Activated CD4-positive, alpha-beta T cell treated with anti-CD3 and anti-CD28 coated beads for 36 hours (primary cell): ENCODE measurements at regions not wholly inside any gene's neighbourhood (a gene's known extent, or its start where the extent isn't known, plus 50 kb on each side); places are given as distances from the start of the nearest gene placed in this dataset.

Source experiments
- ATAC-seq: fragments of 200-7000 bp; cut with Tn5 transposase; one replicate; pipeline ENCODE4 v1.10.0; 2021; ENCODE audit warnings: mild to moderate bottlenecking, moderate library complexity
- CTCF ChIA-PET: fragments of 350-600 bp; sonication (Branson Sonifier 250); formaldehyde crosslinking; loops from one replicate; lab custom pipeline; 2021; ENCODE audit warnings: antibody characterized with exemption; lab: Charles Lee
- POLR2A ChIA-PET: fragments of 350-600 bp; sonication (Branson Sonifier 250); formaldehyde crosslinking; loops from one replicate; lab custom pipeline; 2021; ENCODE audit warnings: antibody characterized with exemption, inconsistent platforms; lab: Charles Lee
- DNase-seq: peaks from one replicate; pipeline ENCODE4 v3.0.0-alpha.2; 2020
- H3K27ac Mint-ChIP-seq: one replicate; pipeline ENCODE4 v1.8.0; 2021; ENCODE audit warnings: mixed read lengths
- H3K27me3 Mint-ChIP-seq: one replicate; pipeline ENCODE4 v1.8.0; 2021; ENCODE audit warnings: mixed read lengths
- H3K36me3 Mint-ChIP-seq: one replicate; pipeline ENCODE4 v1.8.0; 2021; ENCODE audit warnings: low read depth, mixed read lengths
- H3K4me1 Mint-ChIP-seq: one replicate; pipeline ENCODE4 v1.8.0; 2021; ENCODE audit warnings: mixed read lengths
- H3K4me3 Mint-ChIP-seq: one replicate; pipeline ENCODE4 v1.8.0; 2021; ENCODE audit warnings: mild to moderate bottlenecking, moderate library complexity, mixed read lengths
- H3K9me3 Mint-ChIP-seq: one replicate; pipeline ENCODE4 v1.8.0; 2021; ENCODE audit warnings: low read depth, mixed read lengths
- intact Hi-C, 2 experiments: fragments of 100-400 bp; cut with DNase I in 1 of 2; cut with micrococcal nuclease in 1 of 2; formaldehyde crosslinking; loops; one replicate each; pipeline versions ENCODE4 v1.14.2 to v1.15.1; 2022 to 2024; cut with DNase I, micrococcal nuclease

DNA sequence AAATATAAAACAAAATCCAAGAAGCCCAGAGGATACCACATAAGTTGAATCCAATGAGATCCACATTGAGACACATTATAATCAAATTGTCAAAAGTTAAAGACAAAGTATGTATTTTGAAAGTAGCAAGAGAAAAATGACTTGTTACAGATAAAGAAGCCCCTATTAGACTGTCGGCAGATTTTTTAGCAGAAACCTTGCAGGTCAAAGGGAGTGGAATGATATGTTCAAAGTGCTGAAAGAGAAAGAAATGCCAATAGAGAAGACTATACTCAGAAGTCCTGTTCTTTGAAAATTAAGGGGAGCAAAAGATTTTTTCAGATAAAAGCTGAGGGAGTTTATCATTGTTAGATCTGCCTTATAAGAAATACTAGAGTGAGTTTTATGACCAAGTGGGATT lies 148.9 kb upstream of the EPHA5 start:
- H3K36me3 Mint-ChIP-seq: no peaks in the 10 kb centered on the region
- ChIA-PET POLR2A (no interaction called here), CTCF (no interaction called here)
- H3K27ac Mint-ChIP-seq: no peak overlapping the region
- no peak overlapping the region for H3K4me3 Mint-ChIP-seq
- DNase-seq (no peak), ATAC-seq (no peak)
- H3K4me1 Mint-ChIP-seq: no peaks in the 10 kb centered on the region
- intact Hi-C loops: no loop called here
- H3K27me3 Mint-ChIP-seq: no peaks in the 10 kb centered on the region
- H3K9me3 Mint-ChIP-seq: peaks cover 17% of the 10 kb centered on the region

DNA sequence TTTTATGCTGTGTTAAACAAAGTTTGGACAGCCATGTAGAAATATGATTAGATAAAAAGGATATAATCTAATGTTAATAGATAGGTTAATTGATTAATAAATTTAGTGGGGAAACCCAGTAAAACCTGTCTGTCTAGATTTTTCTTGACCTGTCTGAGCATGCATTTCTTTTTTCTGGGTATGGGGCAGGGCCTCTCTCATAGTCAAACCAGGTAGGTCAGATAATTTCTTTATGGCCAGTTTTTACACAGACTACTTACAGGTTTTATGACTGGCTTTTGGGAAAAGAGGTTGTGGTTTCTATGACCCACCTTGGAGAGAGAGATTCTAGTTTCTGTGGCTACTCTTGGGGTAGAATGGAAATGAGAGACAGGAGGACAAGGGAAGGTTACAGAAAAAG lies 135.6 kb upstream of the EPHA5 start:
- POLR2A ChIA-PET: no interaction called here
- DNase-seq: no peak
- intact Hi-C loops: no loop called here
- no peak overlapping the region for H3K4me3 Mint-ChIP-seq
- CTCF ChIA-PET: no interaction called here
- H3K36me3 Mint-ChIP-seq: no peaks in the 10 kb centered on the region
- no peaks in the 10 kb centered on the region for H3K27me3 Mint-ChIP-seq
- ATAC-seq: no peak
- peaks cover 2% of the 10 kb centered on the region for H3K9me3 Mint-ChIP-seq
- H3K4me1 Mint-ChIP-seq: no peaks in the 10 kb centered on the region
- H3K27ac Mint-ChIP-seq: no peak overlapping the region

DNA sequence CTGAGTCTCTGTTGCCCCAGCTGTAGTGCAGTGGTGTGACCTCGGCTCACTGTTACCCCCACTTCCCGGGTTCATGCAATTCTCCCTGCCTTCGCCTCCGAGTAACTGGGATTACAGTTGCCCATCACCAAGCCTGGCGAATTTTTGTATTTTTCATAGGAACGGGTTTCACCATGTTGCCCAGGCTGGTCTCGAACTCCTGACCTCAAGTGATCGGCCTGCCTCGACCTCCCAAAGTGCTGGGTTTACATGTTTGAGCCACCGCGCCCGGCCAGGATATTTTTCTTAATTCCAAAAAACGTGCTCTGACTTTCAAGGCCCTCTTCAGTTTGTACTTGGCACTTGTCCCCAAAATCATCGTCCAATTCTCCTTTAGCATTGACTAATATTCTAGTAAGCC lies 129.2 kb upstream of the EPHA5 start:
- ATAC-seq: no peak
- Mint-ChIP-seq H3K27me3 (no peaks in the 10 kb centered on the region), H3K36me3 (no peaks in the 10 kb centered on the region), H3K9me3 (no peaks in the 10 kb centered on the region), H3K27ac (no peak overlapping the region), H3K4me1 (no peaks in the 10 kb centered on the region), H3K4me3 (no peak overlapping the region)
- no peak for DNase-seq
- intact Hi-C loops: loop anchor here in 1 of 2 experiments (5.0 kb wide), 1 partner anchor 743 kb away; no protein-coding TSS in a partner anchor
- ChIA-PET POLR2A (no interaction called here), CTCF (no interaction called here)

DNA sequence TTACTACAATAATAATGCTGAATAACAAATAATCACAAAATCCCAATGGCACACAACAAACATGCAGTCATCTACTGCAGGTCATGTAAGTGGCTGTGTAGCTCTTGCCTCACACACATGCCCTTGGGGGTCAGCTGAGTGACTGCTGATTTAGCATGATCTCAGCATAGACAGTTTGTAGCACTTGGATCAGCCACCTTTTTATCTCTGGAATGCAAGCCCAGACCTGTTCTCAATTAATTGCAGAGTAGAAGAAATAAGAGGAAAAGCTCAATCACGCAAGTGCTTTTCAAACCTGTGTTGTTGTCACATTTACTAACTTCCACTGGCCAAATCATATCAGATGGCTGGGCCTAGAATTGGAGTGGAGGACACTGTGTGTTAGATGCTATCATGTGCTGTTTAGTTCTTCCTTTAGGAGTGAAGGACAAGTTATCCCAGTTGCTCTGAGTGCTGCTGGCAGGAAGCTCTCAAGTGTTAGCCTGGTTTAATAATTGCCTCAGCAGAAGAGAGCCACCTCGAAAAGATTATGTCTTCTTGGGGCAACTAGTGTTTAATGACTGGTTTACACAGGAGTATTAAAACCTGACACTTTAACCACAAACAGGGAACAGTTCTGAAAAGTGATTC lies 128.3 kb upstream of the EPHA5 start:
- no peaks in the 10 kb centered on the region for H3K36me3 Mint-ChIP-seq
- H3K9me3 Mint-ChIP-seq: peaks cover 3% of the 10 kb centered on the region
- ChIA-PET CTCF (no interaction called here), POLR2A (no interaction called here)
- no peak for DNase-seq
- no peaks in the 10 kb centered on the region for H3K4me1 Mint-ChIP-seq
- H3K27ac Mint-ChIP-seq: no peak overlapping the region
- no peak for ATAC-seq
- intact Hi-C loops: loop anchor here in 1 of 2 experiments (5.0 kb wide), 1 partner anchor 744 kb away; no protein-coding TSS in a partner anchor
- H3K27me3 Mint-ChIP-seq: no peaks in the 10 kb centered on the region
- no peak overlapping the region for H3K4me3 Mint-ChIP-seq

DNA sequence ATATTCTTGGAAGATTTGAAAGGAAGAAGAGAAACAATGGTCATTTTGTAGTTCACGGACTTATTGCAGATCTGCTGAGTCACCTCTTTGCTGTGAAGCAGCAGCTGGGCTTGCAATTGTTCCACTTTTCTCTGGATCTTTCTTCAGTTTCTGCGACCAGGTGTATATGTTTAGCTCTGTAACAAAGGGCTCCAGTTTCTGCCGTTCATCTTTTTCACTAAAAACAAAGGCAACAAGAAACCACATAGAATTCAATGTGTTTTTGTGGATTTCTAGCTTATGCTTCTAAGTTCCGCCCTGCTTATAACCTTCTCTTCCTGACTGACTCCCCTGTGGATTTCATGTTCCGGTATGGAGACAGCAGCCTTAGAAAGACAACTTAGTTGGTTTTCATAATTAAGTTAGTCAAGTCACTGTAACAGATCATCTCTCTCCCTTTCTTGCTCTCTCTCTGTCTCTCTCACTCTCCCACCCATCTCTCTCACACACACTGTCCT lies 121.6 kb upstream of the EPHA5 start:
- ATAC-seq: no peak
- Mint-ChIP-seq H3K4me1 (no peaks in the 10 kb centered on the region), H3K27ac (no peak overlapping the region)

DNA sequence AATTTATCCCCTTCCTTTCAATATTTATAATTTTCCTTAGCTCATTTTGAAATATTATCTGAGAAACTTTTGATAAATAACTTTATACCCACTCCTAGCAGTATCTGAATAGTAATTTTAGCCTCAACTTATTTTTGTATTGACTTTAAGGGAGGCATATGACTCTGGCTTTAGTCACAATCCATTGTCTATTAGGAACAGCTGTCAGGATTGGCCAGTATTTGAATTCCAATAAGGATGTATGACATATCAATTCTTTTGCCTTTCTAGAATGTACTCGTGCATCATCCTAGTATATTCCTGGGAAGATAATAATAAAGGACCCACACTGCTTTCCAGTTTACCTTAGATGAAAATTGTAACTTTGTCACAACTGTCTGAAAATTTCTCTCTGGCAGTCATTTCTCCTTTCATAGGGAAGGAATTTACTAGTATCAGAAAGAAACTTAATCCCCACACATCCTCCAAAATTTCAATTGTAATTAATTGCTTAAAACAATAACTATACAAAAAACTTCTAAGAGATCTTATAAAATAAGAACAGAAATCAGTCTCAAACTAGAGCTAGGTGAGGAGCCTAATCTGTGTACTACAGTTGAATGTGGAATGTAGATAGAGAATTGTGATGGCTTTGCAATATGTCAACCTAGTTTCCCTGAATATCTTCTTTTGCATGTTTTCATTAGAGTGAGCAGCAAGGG lies 121.0 kb upstream of the EPHA5 start:
- H3K4me1 Mint-ChIP-seq: no peaks in the 10 kb centered on the region
- intact Hi-C loops: no loop called here
- no peak overlapping the region for H3K4me3 Mint-ChIP-seq
- H3K27me3 Mint-ChIP-seq: no peaks in the 10 kb centered on the region
- POLR2A ChIA-PET: no interaction called here
- DNase-seq: no peak
- CTCF ChIA-PET: no interaction called here
- no peak overlapping the region for H3K27ac Mint-ChIP-seq
- peaks cover 4% of the 10 kb centered on the region for H3K9me3 Mint-ChIP-seq
- no peak for ATAC-seq
- no peaks in the 10 kb centered on the region for H3K36me3 Mint-ChIP-seq

More for the DNA sequence above, 121.6 kb upstream of the EPHA5 start:
- Mint-ChIP-seq H3K36me3 (no peaks in the 10 kb centered on the region), H3K27me3 (no peaks in the 10 kb centered on the region), H3K9me3 (peaks cover 4% of the 10 kb centered on the region), H3K4me3 (no peak overlapping the region)
- intact Hi-C loops: no loop called here
- DNase-seq: no peak
- POLR2A ChIA-PET: no interaction called here
- CTCF ChIA-PET: no interaction called here

DNA sequence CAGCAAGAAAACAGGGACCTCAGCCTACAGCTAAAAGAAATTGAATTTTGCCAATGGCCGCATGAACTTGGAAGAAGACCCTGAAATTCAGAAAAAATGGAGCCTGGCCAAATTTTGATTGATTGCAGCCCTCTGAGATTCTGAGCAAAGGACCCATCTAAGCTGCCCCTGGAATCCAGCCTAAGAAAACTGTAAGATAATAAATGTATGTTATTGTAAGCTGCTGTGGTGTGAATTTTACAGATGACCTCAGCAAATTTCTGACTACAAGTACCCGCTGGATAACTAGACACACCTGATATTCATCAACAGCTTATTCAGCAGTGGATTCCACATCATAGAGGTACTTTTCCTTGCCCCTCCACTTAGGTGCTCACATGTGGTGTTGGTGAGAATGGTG lies 119.5 kb upstream of the EPHA5 start:
- ATAC-seq: no peak
- Mint-ChIP-seq H3K27me3 (no peaks in the 10 kb centered on the region), H3K36me3 (no peaks in the 10 kb centered on the region), H3K27ac (no peak overlapping the region), H3K4me3 (no peak overlapping the region), H3K4me1 (no peaks in the 10 kb centered on the region), H3K9me3 (peaks cover 4% of the 10 kb centered on the region)
- intact Hi-C loops: no loop called here
- CTCF ChIA-PET: no interaction called here
- no peak for DNase-seq
- POLR2A ChIA-PET: no interaction called here

DNA sequence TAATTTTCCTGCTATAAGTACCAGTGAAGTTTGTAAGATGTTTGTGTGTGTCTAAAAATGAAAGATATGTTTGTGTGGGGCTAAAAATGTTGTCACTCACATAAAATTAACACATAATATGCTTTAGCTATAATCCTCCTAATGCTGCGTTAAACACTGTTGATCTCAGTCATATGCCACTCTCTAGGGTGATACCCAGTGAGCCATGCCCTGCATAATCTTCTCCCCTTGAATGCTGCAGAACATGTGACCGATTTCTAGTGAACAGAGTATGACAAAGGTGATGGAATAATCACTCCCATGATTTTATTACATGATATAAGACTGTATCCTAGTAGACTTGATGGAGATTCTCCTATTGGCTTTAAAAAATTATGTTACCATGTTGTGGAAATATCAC lies 119.1 kb upstream of the EPHA5 start:
- peaks cover 4% of the 10 kb centered on the region for H3K9me3 Mint-ChIP-seq
- H3K27ac Mint-ChIP-seq: no peak overlapping the region
- POLR2A ChIA-PET: no interaction called here
- no peak overlapping the region for H3K4me3 Mint-ChIP-seq
- intact Hi-C loops: no loop called here
- ATAC-seq (no peak), DNase-seq (no peak)
- CTCF ChIA-PET: no interaction called here
- H3K27me3 Mint-ChIP-seq: no peaks in the 10 kb centered on the region
- no peaks in the 10 kb centered on the region for H3K36me3 Mint-ChIP-seq
- no peaks in the 10 kb centered on the region for H3K4me1 Mint-ChIP-seq

DNA sequence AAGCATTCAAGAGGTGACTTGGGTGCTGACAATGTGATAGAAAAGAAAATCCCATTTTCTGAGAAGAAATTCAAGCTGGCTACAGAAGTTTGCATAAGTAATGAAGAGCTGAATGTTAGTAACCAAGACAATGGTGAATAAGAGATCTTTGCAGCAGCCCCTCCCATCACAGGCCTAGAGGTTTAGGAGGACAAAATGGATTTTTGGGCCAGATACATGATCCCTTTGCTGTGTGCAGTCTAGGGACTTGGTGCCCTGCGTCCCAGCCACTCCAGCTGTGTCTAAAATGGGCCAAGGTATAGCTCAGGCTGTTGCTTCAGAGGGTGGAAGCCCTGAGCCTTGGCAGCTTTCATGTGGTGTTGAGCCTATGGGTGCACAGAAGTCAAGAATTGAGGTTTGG lies 107.0 kb upstream of the EPHA5 start:
- peaks cover 2% of the 10 kb centered on the region for H3K36me3 Mint-ChIP-seq
- intact Hi-C loops: no loop called here
- ChIA-PET POLR2A (no interaction called here), CTCF (no interaction called here)
- ATAC-seq (no peak), DNase-seq (no peak)
- peaks cover 22% of the 10 kb centered on the region for H3K9me3 Mint-ChIP-seq
- no peak overlapping the region for H3K27ac Mint-ChIP-seq
- no peaks in the 10 kb centered on the region for H3K4me1 Mint-ChIP-seq
- no peaks in the 10 kb centered on the region for H3K27me3 Mint-ChIP-seq
- no peak overlapping the region for H3K4me3 Mint-ChIP-seq

DNA sequence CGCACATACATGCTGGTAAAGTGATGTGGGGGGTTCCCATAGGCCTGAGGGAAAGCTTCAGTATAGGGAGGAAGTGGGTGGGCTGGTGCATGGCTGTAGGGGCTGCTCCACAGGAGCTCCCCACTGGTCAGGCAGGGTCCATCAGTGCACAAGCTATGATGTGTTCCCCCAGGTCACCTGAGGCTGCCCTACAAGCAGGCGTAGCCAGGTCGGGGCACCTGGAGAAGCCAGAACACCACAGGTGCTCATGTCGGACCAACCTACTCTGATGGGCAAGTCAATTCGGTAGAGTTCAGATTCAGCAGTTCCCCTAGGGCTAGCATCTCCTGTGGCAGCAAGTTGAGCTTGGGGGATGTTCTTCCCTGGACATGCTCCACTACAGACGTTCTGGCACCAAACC lies 103.3 kb upstream of the EPHA5 start:
- H3K4me1 Mint-ChIP-seq: no peaks in the 10 kb centered on the region
- DNase-seq (no peak), ATAC-seq (no peak)
- intact Hi-C loops: no loop called here
- no peaks in the 10 kb centered on the region for H3K27me3 Mint-ChIP-seq
- H3K4me3 Mint-ChIP-seq: no peak overlapping the region
- CTCF ChIA-PET: no interaction called here
- peaks cover 2% of the 10 kb centered on the region for H3K36me3 Mint-ChIP-seq
- no peak overlapping the region for H3K27ac Mint-ChIP-seq
- POLR2A ChIA-PET: no interaction called here
- H3K9me3 Mint-ChIP-seq: peaks cover 28% of the 10 kb centered on the region

DNA sequence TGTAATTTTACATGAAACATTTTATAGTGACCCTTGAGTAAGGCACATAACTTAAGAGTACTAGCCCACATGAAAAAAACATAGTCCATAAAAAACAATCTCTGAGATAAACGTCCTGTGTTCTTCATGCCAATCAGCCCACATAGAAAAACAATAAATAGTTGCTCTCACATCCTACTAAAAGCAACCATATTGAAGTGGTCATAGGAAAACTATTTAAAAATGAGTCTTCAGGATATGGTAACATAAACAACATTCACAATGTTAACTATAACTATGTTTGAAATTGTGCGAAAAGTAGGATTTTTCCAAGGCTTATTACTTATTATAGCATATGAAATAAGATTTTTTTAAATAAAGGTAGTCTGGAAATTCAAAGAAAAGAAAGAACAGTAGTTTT lies 77.1 kb upstream of the EPHA5 start:
- no peak for DNase-seq
- no peaks in the 10 kb centered on the region for H3K27me3 Mint-ChIP-seq
- POLR2A ChIA-PET: interaction anchor here (0.5 kb wide), 1 partner anchor 820 kb away, joined by 3 read pairs; no protein-coding TSS in a partner anchor
- CTCF ChIA-PET: no interaction called here
- intact Hi-C loops: no loop called here
- no peak overlapping the region for H3K27ac Mint-ChIP-seq
- no peak overlapping the region for H3K4me3 Mint-ChIP-seq
- ATAC-seq: no peak
- H3K4me1 Mint-ChIP-seq: no peaks in the 10 kb centered on the region
- no peaks in the 10 kb centered on the region for H3K36me3 Mint-ChIP-seq
- peaks cover 2% of the 10 kb centered on the region for H3K9me3 Mint-ChIP-seq

DNA sequence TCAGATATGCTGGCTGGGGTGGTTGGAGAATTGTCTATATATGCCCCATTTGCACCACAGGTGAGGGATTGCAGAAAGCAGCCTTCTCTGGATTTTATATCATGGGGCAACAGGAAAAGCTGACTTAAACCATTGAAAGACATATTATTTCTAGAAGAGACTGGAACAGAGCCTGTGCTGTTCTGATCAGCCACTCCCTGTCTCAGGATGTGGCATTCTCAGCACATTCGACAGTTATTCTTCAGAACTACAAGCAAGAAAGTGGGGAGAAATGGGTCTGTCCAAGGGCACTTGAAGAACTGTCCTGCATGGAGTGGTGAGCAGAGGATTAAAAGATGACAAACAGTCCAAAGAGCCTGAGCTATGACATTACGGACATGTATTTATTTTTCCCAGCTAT lies 67.8 kb upstream of the EPHA5 start:
- peaks cover 5% of the 10 kb centered on the region for H3K9me3 Mint-ChIP-seq
- H3K36me3 Mint-ChIP-seq: no peaks in the 10 kb centered on the region
- ATAC-seq: no peak
- H3K4me1 Mint-ChIP-seq: no peaks in the 10 kb centered on the region
- no peaks in the 10 kb centered on the region for H3K27me3 Mint-ChIP-seq
- POLR2A ChIA-PET: no interaction called here
- CTCF ChIA-PET: no interaction called here
- intact Hi-C loops: no loop called here
- H3K27ac Mint-ChIP-seq: no peak overlapping the region
- DNase-seq: no peak
- no peak overlapping the region for H3K4me3 Mint-ChIP-seq
